ENCODE measurements at regions not wholly inside any gene's neighbourhood (a gene's known extent, or its start where the extent isn't known, plus 50 kb on each side); places are given as distances from the start of the nearest gene placed in this dataset.
"Not testable (repeated sequence)": the region's sequence is repeated elsewhere in the genome, so short reads cannot be mapped to it uniquely, and the experiment has no call there.

GRCh38 chr1:227508431-227508830, 54.9 kb upstream of the ZNF678 start:
- no peak for DNase-seq (ENCODE audit: low spot score)

GRCh38 chr1:227506490-227507393, 56.6 kb upstream of the ZNF678 start:
- not testable (repeated sequence) for DNase-seq (ENCODE audit: low spot score)

GRCh38 chr1:227496045-227496444, 67.3 kb upstream of the ZNF678 start:
- not testable (repeated sequence) for DNase-seq (ENCODE audit: low spot score)

GRCh38 chr1:227493863-227494551, 69.3 kb upstream of the ZNF678 start:
- DNase-seq (ENCODE audit: low spot score) = not testable (repeated sequence)

- no peak for DNase-seq (ENCODE audit: low spot score)
Observed at GRCh38 chr1:227490478-227490877, 72.9 kb upstream of the ZNF678 start.

- no peak for DNase-seq (ENCODE audit: low spot score)
Observed at GRCh38 chr1:227490001-227490400, 73.4 kb upstream of the ZNF678 start.

GRCh38 chr1:227489572-227489971, 73.8 kb upstream of the ZNF678 start:
- no peak for DNase-seq (ENCODE audit: low spot score)

GRCh38 chr1:227487606-227488005, 75.8 kb upstream of the ZNF678 start:
- DNase-seq (ENCODE audit: low spot score) = no peak

- no peak for DNase-seq (ENCODE audit: low spot score)
Observed at GRCh38 chr1:227486559-227486958, 76.8 kb upstream of the ZNF678 start.

- no peak for DNase-seq (ENCODE audit: low spot score)
Observed at GRCh38 chr1:227482023-227482299, 81.4 kb upstream of the ZNF678 start.

GRCh38 chr1:227474072-227474471, 89.3 kb upstream of the ZNF678 start:
- not testable (repeated sequence) for DNase-seq (ENCODE audit: low spot score)

GRCh38 chr1:227472772-227473171, 90.6 kb upstream of the ZNF678 start:
- no peak for DNase-seq (ENCODE audit: low spot score)

GRCh38 chr1:227470688-227471087, 92.7 kb upstream of the ZNF678 start:
- DNase-seq (ENCODE audit: low spot score) = no peak

GRCh38 chr1:227469708-227470107, 93.6 kb upstream of the ZNF678 start:
- DNase-seq (ENCODE audit: low spot score) = no peak

- no peak for DNase-seq (ENCODE audit: low spot score)
Observed at GRCh38 chr1:227466039-227466645, 97.2 kb upstream of the ZNF678 start.

GRCh38 chr1:227465256-227465655, 98.1 kb upstream of the ZNF678 start:
- no peak for DNase-seq (ENCODE audit: low spot score)

GRCh38 chr1:227459977-227460376, 103.4 kb upstream of the ZNF678 start:
- DNase-seq (ENCODE audit: low spot score) = no peak

- DNase-seq (ENCODE audit: low spot score) = no peak
Observed at GRCh38 chr1:227459326-227459841, 104.0 kb upstream of the ZNF678 start.

- no peak for DNase-seq (ENCODE audit: low spot score)
Observed at GRCh38 chr1:227454686-227455085, 108.7 kb upstream of the ZNF678 start.

- no peak for DNase-seq (ENCODE audit: low spot score)
Observed at GRCh38 chr1:227453631-227454355, 109.6 kb upstream of the ZNF678 start.

- no peak for DNase-seq (ENCODE audit: low spot score)
Observed at GRCh38 chr1:227451954-227452353, 111.4 kb upstream of the ZNF678 start.

GRCh38 chr1:227451057-227451456, 112.3 kb upstream of the ZNF678 start:
- DNase-seq (ENCODE audit: low spot score) = no peak

All from CD4-positive, alpha-beta T cell treated with Interleukin-15 for 4 hours (primary cell).